ENCODE measurements at regions not wholly inside any gene's neighbourhood (a gene's known extent, or its start where the extent isn't known, plus 50 kb on each side); places are given as distances from the start of the nearest gene placed in this dataset.

- in situ Hi-C loops (cut with HindIII; ENCODE audit: low sequenced_read_pairs), result no loop called here
Observed at GRCh38 chr12:93041416-93041815, 112.3 kb upstream of the EEA1 start.

DNA sequence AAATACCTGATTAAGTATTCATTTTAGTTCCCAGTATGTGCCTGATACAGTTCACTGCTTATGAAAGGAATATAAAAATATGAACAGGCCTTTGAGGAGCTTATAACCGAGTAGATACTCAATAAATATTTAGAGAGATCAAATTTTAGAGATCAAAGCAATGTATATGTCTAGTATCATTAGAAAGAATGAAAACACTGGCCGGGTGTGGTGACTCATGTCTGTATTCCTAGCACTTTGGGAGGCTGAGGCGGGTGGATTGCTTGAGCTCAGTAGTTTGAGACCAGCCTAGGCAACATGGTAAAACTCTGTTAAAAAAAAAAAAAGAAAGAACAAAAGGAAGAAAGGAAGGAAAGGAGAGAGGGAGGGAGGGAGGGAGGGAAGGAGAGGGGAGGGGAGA lies 113.2 kb upstream of the EEA1 start:
- in situ Hi-C loops (cut with HindIII; ENCODE audit: low sequenced_read_pairs), result no loop called here
- TF ChIP-seq CTCF (IDR thresholded peaks at IDR 0.05; ENCODE audit: low read depth, low read length, missing control alignments), result no peak
- H3K4me3 ChIP-seq (ENCODE audit: low read depth, low read length), result no peak overlapping the region
- DNase-seq (ENCODE audit: low read depth), result no peak

More at GRCh38 chr12:93041416-93041815, 112.3 kb upstream of the EEA1 start:
- no peak overlapping the region for H3K4me3 ChIP-seq (ENCODE audit: low read depth, low read length)
- no peak for DNase-seq (ENCODE audit: low read depth)
- TF ChIP-seq CTCF (IDR thresholded peaks at IDR 0.05; ENCODE audit: low read depth, low read length, missing control alignments), result no peak

- H3K4me3 ChIP-seq (ENCODE audit: low read depth, low read length), result no peak overlapping the region
- TF ChIP-seq CTCF (IDR thresholded peaks at IDR 0.05; ENCODE audit: low read depth, low read length, missing control alignments), result no peak
- no peak for DNase-seq (ENCODE audit: low read depth)
- in situ Hi-C loops (cut with HindIII; ENCODE audit: low sequenced_read_pairs), result no loop called here
Observed at GRCh38 chr12:93042684-93043083, 113.6 kb upstream of the EEA1 start.

GRCh38 chr12:93043192-93043876 lies 114.2 kb upstream of the EEA1 start:
- in situ Hi-C loops (cut with HindIII; ENCODE audit: low sequenced_read_pairs), result no loop called here
- no peak overlapping the region for H3K4me3 ChIP-seq (ENCODE audit: low read depth, low read length)
- no peak for DNase-seq (ENCODE audit: low read depth)
- no peak for TF ChIP-seq CTCF (IDR thresholded peaks at IDR 0.05; ENCODE audit: low read depth, low read length, missing control alignments)

- DNase-seq (ENCODE audit: low read depth), result no peak
- in situ Hi-C loops (cut with HindIII; ENCODE audit: low sequenced_read_pairs), result no loop called here
- no peak overlapping the region for H3K4me3 ChIP-seq (ENCODE audit: low read depth, low read length)
- TF ChIP-seq CTCF (IDR thresholded peaks at IDR 0.05; ENCODE audit: low read depth, low read length, missing control alignments), result no peak
Observed at GRCh38 chr12:93043877-93044209, 114.7 kb upstream of the EEA1 start.

- in situ Hi-C loops (cut with HindIII; ENCODE audit: low sequenced_read_pairs), result no loop called here
- H3K4me3 ChIP-seq (ENCODE audit: low read depth, low read length), result no peak overlapping the region
- no peak for DNase-seq (ENCODE audit: low read depth)
- no peak for TF ChIP-seq CTCF (IDR thresholded peaks at IDR 0.05; ENCODE audit: low read depth, low read length, missing control alignments)
Observed at GRCh38 chr12:93047118-93047517, 118.0 kb upstream of the EEA1 start.

Data from astrocyte of the cerebellum (primary cell).